ENCODE measurements at regions not wholly inside any gene's neighbourhood (a gene's known extent, or its start where the extent isn't known, plus 50 kb on each side); places are given as distances from the start of the nearest gene placed in this dataset.

- no peak for TF ChIP-seq NFRKB (IDR thresholded peaks at IDR 0.05)
- no peak for TF ChIP-seq FOXK2 (IDR thresholded peaks at IDR 0.05)
- no peak for TF ChIP-seq SUZ12 (IDR thresholded peaks at IDR 0.05)
- TF ChIP-seq CTBP1 (IDR thresholded peaks at IDR 0.05; ENCODE audit: borderline replicate concordance), result no peak
- no peak for TF ChIP-seq TARDBP (IDR thresholded peaks at IDR 0.05)
- no peak for TF ChIP-seq FOXA1 (IDR thresholded peaks at IDR 0.05)
- no peak for TF ChIP-seq LEF1 (IDR thresholded peaks at IDR 0.05; ENCODE audit: borderline replicate concordance)
- TF ChIP-seq ARNT (IDR thresholded peaks at IDR 0.05), result no peak
- no peak for TF ChIP-seq L3MBTL2 (conservative IDR thresholded peaks at IDR 0.05)
- TF ChIP-seq, protein P1, sequence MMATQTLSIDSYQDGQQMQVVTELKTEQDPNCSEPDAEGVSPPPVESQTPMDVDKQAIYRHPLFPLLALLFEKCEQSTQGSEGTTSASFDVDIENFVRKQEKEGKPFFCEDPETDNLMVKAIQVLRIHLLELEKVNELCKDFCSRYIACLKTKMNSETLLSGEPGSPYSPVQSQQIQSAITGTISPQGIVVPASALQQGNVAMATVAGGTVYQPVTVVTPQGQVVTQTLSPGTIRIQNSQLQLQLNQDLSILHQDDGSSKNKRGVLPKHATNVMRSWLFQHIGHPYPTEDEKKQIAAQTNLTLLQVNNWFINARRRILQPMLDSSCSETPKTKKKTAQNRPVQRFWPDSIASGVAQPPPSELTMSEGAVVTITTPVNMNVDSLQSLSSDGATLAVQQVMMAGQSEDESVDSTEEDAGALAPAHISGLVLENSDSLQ (IDR thresholded peaks at IDR 0.05), result no peak
- TF ChIP-seq HDGF (IDR thresholded peaks at IDR 0.05; ENCODE audit: borderline replicate concordance), result no peak
- DNase-seq (ENCODE audit: extremely low spot score), result no peak
- ChIA-PET CTCF (no interaction called here), POLR2A (no interaction called here)
Observed at GRCh38 chr18:980586-980985, 75.9 kb downstream of the ADCYAP1 start.

GRCh38 chr18:984004-984403 is 79.3 kb downstream of the ADCYAP1 start:
- ChIA-PET POLR2A (no interaction called here), CTCF (no interaction called here)
- no peak for DNase-seq (ENCODE audit: extremely low spot score)
- TF ChIP-seq TARDBP (IDR thresholded peaks at IDR 0.05) (no peak), ARNT (IDR thresholded peaks at IDR 0.05) (no peak), FOXA1 (IDR thresholded peaks at IDR 0.05) (no peak), FOXM1 (IDR thresholded peaks at IDR 0.05; ENCODE audit: borderline replicate concordance) (no peak), FOXK2 (IDR thresholded peaks at IDR 0.05) (no peak), BHLHE40 (IDR thresholded peaks at IDR 0.05; ENCODE audit: borderline replicate concordance) (no peak), NFRKB (IDR thresholded peaks at IDR 0.05) (no peak), CTBP1 (IDR thresholded peaks at IDR 0.05; ENCODE audit: borderline replicate concordance) (no peak), SP1 (IDR thresholded peaks at IDR 0.05) (no peak), SUZ12 (IDR thresholded peaks at IDR 0.05) (no peak), ZNF384 (IDR thresholded peaks at IDR 0.05) (no peak), L3MBTL2 (conservative IDR thresholded peaks at IDR 0.05) (no peak), ELF4 (IDR thresholded peaks at IDR 0.05) (no peak), HDGF (IDR thresholded peaks at IDR 0.05; ENCODE audit: borderline replicate concordance) (no peak), LEF1 (IDR thresholded peaks at IDR 0.05; ENCODE audit: borderline replicate concordance) (no peak)
- TF ChIP-seq, protein P1 (IDR thresholded peaks at IDR 0.05), result no peak

DNA sequence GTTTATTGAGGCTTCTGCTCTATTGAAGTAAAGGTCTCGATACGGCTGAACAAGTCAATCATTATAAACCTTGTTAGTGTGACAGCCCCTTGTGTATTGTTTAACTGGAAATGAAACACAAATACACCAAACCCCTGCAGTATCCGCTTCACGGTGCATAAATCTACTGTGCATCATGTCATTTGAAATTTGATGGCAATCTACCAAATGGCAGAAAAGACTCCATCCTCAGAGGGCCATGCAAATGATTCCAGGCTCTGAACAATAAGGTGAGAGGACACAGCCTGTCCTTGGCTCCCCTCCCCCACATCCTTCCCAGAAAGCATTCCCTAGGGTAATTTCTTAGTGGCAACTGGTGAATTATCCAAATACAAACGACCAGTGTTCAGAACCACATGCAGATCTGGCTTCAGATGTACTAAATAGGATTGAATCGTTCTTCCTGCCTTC is 80.6 kb downstream of the ADCYAP1 start:
- no peak for DNase-seq (ENCODE audit: extremely low spot score)
- TF ChIP-seq LEF1 (IDR thresholded peaks at IDR 0.05; ENCODE audit: borderline replicate concordance), result no peak
- ChIA-PET CTCF (no interaction called here), POLR2A (no interaction called here)

- DNase-seq (ENCODE audit: extremely low spot score), result no peak
- TF ChIP-seq L3MBTL2 (conservative IDR thresholded peaks at IDR 0.05) (no peak), FOXK2 (IDR thresholded peaks at IDR 0.05) (no peak), HDGF (IDR thresholded peaks at IDR 0.05; ENCODE audit: borderline replicate concordance) (no peak), CTBP1 (IDR thresholded peaks at IDR 0.05; ENCODE audit: borderline replicate concordance) (no peak), FOXA1 (IDR thresholded peaks at IDR 0.05) (no peak), ELF4 (IDR thresholded peaks at IDR 0.05) (no peak), ARNT (IDR thresholded peaks at IDR 0.05) (no peak)
- CTCF ChIA-PET, result no interaction called here
- POLR2A ChIA-PET, result no interaction called here
Observed at GRCh38 chr18:986051-986450, 81.4 kb downstream of the ADCYAP1 start.

- DNase-seq (ENCODE audit: extremely low spot score), result no peak
- TF ChIP-seq FOXK2 (IDR thresholded peaks at IDR 0.05), result no peak
- TF ChIP-seq, protein P1 (IDR thresholded peaks at IDR 0.05), result no peak
- no peak for TF ChIP-seq LEF1 (IDR thresholded peaks at IDR 0.05; ENCODE audit: borderline replicate concordance)
- no peak for TF ChIP-seq ARNT (IDR thresholded peaks at IDR 0.05)
- TF ChIP-seq FOXM1 (IDR thresholded peaks at IDR 0.05; ENCODE audit: borderline replicate concordance), result no peak
- no peak for TF ChIP-seq CTBP1 (IDR thresholded peaks at IDR 0.05; ENCODE audit: borderline replicate concordance)
- no peak for TF ChIP-seq ELF4 (IDR thresholded peaks at IDR 0.05)
- TF ChIP-seq HDGF (IDR thresholded peaks at IDR 0.05; ENCODE audit: borderline replicate concordance), result no peak
- no peak for TF ChIP-seq SP1 (IDR thresholded peaks at IDR 0.05)
- TF ChIP-seq BHLHE40 (IDR thresholded peaks at IDR 0.05; ENCODE audit: borderline replicate concordance), result no peak
- ChIA-PET POLR2A (no interaction called here), CTCF (no interaction called here)
Observed at GRCh38 chr18:986552-986951, 81.9 kb downstream of the ADCYAP1 start.

GRCh38 chr18:987325-988186 is 82.9 kb downstream of the ADCYAP1 start:
- ChIA-PET POLR2A (no interaction called here), CTCF (no interaction called here)
- TF ChIP-seq, protein P1 (IDR thresholded peaks at IDR 0.05), result no peak
- no peak for TF ChIP-seq FOXA1 (IDR thresholded peaks at IDR 0.05)
- TF ChIP-seq FOXK2 (IDR thresholded peaks at IDR 0.05), result no peak
- no peak for TF ChIP-seq BHLHE40 (IDR thresholded peaks at IDR 0.05; ENCODE audit: borderline replicate concordance)
- no peak for TF ChIP-seq HDGF (IDR thresholded peaks at IDR 0.05; ENCODE audit: borderline replicate concordance)
- TF ChIP-seq ELF4 (IDR thresholded peaks at IDR 0.05), result no peak
- no peak for TF ChIP-seq SP1 (IDR thresholded peaks at IDR 0.05)
- no peak for TF ChIP-seq TARDBP (IDR thresholded peaks at IDR 0.05)
- DNase-seq (ENCODE audit: extremely low spot score), result no peak

Measured in HEK293T (cell line).